ENCODE measurements at regions not wholly inside any gene's neighbourhood (a gene's known extent, or its start where the extent isn't known, plus 50 kb on each side); places are given as distances from the start of the nearest gene placed in this dataset.

GRCh38 chr9:7377489-7377888 lies 422.1 kb downstream of the DMAC1 start:
- Mint-ChIP-seq H3K36me3 (ENCODE audit: low read depth) (peaks cover 2% of the 10 kb centered on the region), H3K27ac (ENCODE audit: unreplicated experiment) (no peak overlapping the region), H3K4me3 (no peak overlapping the region), H3K27me3 (ENCODE audit: low read depth) (no peaks in the 10 kb centered on the region), H3K9me3 (peaks cover 4% of the 10 kb centered on the region), H3K4me1 (no peaks in the 10 kb centered on the region)
- no peak for DNase-seq (ENCODE audit: low read depth, low spot score)
- no peak for TF ChIP-seq CTCF (conservative IDR thresholded peaks at IDR 0.05)

- H3K36me3 Mint-ChIP-seq (ENCODE audit: low read depth), result peaks cover 2% of the 10 kb centered on the region
- H3K4me3 Mint-ChIP-seq, result no peak overlapping the region
- no peaks in the 10 kb centered on the region for H3K27me3 Mint-ChIP-seq (ENCODE audit: low read depth)
- no peak for DNase-seq (ENCODE audit: low read depth, low spot score)
- no peaks in the 10 kb centered on the region for H3K4me1 Mint-ChIP-seq
- H3K27ac Mint-ChIP-seq (ENCODE audit: unreplicated experiment), result no peak overlapping the region
- peaks cover 7% of the 10 kb centered on the region for H3K9me3 Mint-ChIP-seq
- TF ChIP-seq CTCF (conservative IDR thresholded peaks at IDR 0.05), result no peak
These were observed 422.7 kb downstream of the DMAC1 start for GRCh38 chr9:7376833-7377232.

- Mint-ChIP-seq H3K27me3 (ENCODE audit: low read depth) (no peaks in the 10 kb centered on the region), H3K27ac (ENCODE audit: unreplicated experiment) (no peak overlapping the region)
These were observed 423.4 kb downstream of the DMAC1 start for GRCh38 chr9:7376213-7376612.

GRCh38 chr9:7375013-7375511 lies 424.5 kb downstream of the DMAC1 start:
- peaks cover 10% of the 10 kb centered on the region for H3K9me3 Mint-ChIP-seq

More at GRCh38 chr9:7376213-7376612, 423.4 kb downstream of the DMAC1 start:
- H3K9me3 Mint-ChIP-seq, result peaks cover 10% of the 10 kb centered on the region
- H3K4me3 Mint-ChIP-seq, result no peak overlapping the region
- H3K36me3 Mint-ChIP-seq (ENCODE audit: low read depth), result peaks cover 2% of the 10 kb centered on the region
- TF ChIP-seq CTCF (conservative IDR thresholded peaks at IDR 0.05), result no peak
- DNase-seq (ENCODE audit: low read depth, low spot score), result no peak
- peaks cover 2% of the 10 kb centered on the region for H3K4me1 Mint-ChIP-seq

GRCh38 chr9:7370988-7371387 lies 428.6 kb downstream of the DMAC1 start:
- DNase-seq (ENCODE audit: low read depth, low spot score), result no peak
- no peaks in the 10 kb centered on the region for H3K36me3 Mint-ChIP-seq (ENCODE audit: low read depth)
- H3K4me1 Mint-ChIP-seq, result peaks cover 28% of the 10 kb centered on the region
- no peak for TF ChIP-seq CTCF (conservative IDR thresholded peaks at IDR 0.05)
- H3K27me3 Mint-ChIP-seq (ENCODE audit: low read depth), result no peaks in the 10 kb centered on the region
- peaks cover 8% of the 10 kb centered on the region for H3K9me3 Mint-ChIP-seq
- no peak overlapping the region for H3K27ac Mint-ChIP-seq (ENCODE audit: unreplicated experiment)
- no peak overlapping the region for H3K4me3 Mint-ChIP-seq

More at GRCh38 chr9:7375013-7375511, 424.5 kb downstream of the DMAC1 start:
- TF ChIP-seq CTCF (conservative IDR thresholded peaks at IDR 0.05), result no peak
- H3K4me1 Mint-ChIP-seq, result peaks cover 14% of the 10 kb centered on the region
- no peak overlapping the region for H3K4me3 Mint-ChIP-seq
- peaks cover 2% of the 10 kb centered on the region for H3K36me3 Mint-ChIP-seq (ENCODE audit: low read depth)
- DNase-seq (ENCODE audit: low read depth, low spot score), result no peak
- no peak overlapping the region for H3K27ac Mint-ChIP-seq (ENCODE audit: unreplicated experiment)
- H3K27me3 Mint-ChIP-seq (ENCODE audit: low read depth), result no peaks in the 10 kb centered on the region
